ENCODE measurements at regions not wholly inside any gene's neighbourhood (a gene's known extent, or its start where the extent isn't known, plus 50 kb on each side); places are given as distances from the start of the nearest gene placed in this dataset.

DNA sequence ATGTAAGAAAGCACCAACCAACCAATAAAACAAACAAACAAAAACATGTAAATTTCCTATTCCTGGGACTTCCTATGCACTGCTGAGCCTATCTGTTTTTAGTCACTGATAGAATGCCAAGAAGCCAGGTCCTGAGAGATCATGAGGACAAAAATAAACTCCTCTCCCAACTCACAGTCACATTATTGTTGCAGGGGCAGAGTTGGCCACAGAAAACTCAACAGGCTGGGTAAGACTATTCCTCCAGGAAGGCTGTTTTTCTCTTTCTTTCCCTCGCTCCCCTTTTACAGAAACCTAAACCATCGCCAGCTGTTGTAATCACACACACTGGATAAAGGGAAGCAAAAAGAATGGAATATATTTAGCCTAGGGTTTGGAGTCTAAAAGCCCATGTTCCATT, 55.8 kb upstream of the METAP2 start:
- no peak for DNase-seq
- H3K9me3 ChIP-seq = no peaks in the 10 kb centered on the region
- TF ChIP-seq, protein P1, sequence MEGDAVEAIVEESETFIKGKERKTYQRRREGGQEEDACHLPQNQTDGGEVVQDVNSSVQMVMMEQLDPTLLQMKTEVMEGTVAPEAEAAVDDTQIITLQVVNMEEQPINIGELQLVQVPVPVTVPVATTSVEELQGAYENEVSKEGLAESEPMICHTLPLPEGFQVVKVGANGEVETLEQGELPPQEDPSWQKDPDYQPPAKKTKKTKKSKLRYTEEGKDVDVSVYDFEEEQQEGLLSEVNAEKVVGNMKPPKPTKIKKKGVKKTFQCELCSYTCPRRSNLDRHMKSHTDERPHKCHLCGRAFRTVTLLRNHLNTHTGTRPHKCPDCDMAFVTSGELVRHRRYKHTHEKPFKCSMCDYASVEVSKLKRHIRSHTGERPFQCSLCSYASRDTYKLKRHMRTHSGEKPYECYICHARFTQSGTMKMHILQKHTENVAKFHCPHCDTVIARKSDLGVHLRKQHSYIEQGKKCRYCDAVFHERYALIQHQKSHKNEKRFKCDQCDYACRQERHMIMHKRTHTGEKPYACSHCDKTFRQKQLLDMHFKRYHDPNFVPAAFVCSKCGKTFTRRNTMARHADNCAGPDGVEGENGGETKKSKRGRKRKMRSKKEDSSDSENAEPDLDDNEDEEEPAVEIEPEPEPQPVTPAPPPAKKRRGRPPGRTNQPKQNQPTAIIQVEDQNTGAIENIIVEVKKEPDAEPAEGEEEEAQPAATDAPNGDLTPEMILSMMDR (IDR thresholded peaks at IDR 0.05) = no peak
- TF ChIP-seq POLR2A (IDR thresholded peaks at IDR 0.05) = no peak
- H3K36me3 ChIP-seq = no peaks in the 10 kb centered on the region
- H3K27me3 ChIP-seq = no peaks in the 10 kb centered on the region
- intact Hi-C loops (cut with DNase I; ENCODE audit: low total_unique reads) = no loop called here
- H3K4me3 ChIP-seq = no peak overlapping the region
- H3K4me1 ChIP-seq = no peaks in the 10 kb centered on the region
- H3K27ac ChIP-seq = peak overlapping the region in 1 of 2 donors; percentile 57
